ENCODE measurements at regions not wholly inside any gene's neighbourhood (a gene's known extent, or its start where the extent isn't known, plus 50 kb on each side); places are given as distances from the start of the nearest gene placed in this dataset.

DNA sequence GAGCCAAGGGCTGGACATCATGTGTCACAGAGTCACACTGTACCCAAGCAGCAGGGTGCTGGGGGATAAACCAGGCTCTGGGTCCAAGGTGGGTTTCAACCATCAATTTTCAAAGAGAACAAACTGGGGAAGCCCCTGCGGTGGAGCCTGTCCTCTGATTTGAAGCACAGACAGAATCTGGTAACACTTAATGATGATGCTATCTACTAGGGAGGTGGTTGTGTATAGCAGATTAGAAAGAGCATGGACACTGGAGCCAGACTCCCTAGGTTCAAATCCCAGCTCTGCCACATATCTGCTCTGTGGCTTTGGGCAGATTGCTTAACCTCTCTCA lies 204.9 kb upstream of the ZMIZ1 start:
- no peaks in the 10 kb centered on the region for H3K36me3 ChIP-seq
- TF ChIP-seq, protein P1, sequence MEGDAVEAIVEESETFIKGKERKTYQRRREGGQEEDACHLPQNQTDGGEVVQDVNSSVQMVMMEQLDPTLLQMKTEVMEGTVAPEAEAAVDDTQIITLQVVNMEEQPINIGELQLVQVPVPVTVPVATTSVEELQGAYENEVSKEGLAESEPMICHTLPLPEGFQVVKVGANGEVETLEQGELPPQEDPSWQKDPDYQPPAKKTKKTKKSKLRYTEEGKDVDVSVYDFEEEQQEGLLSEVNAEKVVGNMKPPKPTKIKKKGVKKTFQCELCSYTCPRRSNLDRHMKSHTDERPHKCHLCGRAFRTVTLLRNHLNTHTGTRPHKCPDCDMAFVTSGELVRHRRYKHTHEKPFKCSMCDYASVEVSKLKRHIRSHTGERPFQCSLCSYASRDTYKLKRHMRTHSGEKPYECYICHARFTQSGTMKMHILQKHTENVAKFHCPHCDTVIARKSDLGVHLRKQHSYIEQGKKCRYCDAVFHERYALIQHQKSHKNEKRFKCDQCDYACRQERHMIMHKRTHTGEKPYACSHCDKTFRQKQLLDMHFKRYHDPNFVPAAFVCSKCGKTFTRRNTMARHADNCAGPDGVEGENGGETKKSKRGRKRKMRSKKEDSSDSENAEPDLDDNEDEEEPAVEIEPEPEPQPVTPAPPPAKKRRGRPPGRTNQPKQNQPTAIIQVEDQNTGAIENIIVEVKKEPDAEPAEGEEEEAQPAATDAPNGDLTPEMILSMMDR (IDR thresholded peaks at IDR 0.05; ENCODE audit: low read depth, low read length), result no peak
- H3K4me1 ChIP-seq (ENCODE audit: low read depth), result no peaks in the 10 kb centered on the region
- H3K27me3 ChIP-seq, result no peaks in the 10 kb centered on the region
- no peak overlapping the region for H3K27ac ChIP-seq
- no peaks in the 10 kb centered on the region for H3K9me3 ChIP-seq (ENCODE audit: low read depth)
- no peak for DNase-seq (ENCODE audit: low read depth in 1 of 2, low spot score in 1 of 2)
- H3K4me3 ChIP-seq, result no peak overlapping the region

GRCh38 chr10:78864761-78865537 lies 203.8 kb upstream of the ZMIZ1 start:
- Histone ChIP-seq H3K4me3 (no peak overlapping the region), H3K27me3 (no peaks in the 10 kb centered on the region), H3K9me3 (ENCODE audit: low read depth) (no peaks in the 10 kb centered on the region)

GRCh38 chr10:78865538-78865875 lies 203.3 kb upstream of the ZMIZ1 start:
- H3K4me1 ChIP-seq (ENCODE audit: low read depth), result no peaks in the 10 kb centered on the region
- DNase-seq (ENCODE audit: low read depth in 1 of 2, low spot score in 1 of 2), result peak in 1 of 2 donors; percentile 57
- H3K27me3 ChIP-seq, result no peaks in the 10 kb centered on the region
- H3K4me3 ChIP-seq, result no peak overlapping the region
- TF ChIP-seq, protein P1 (IDR thresholded peaks at IDR 0.05; ENCODE audit: low read depth, low read length), result no peak
- H3K27ac ChIP-seq, result no peak overlapping the region
- H3K9me3 ChIP-seq (ENCODE audit: low read depth), result no peaks in the 10 kb centered on the region
- H3K36me3 ChIP-seq, result no peaks in the 10 kb centered on the region

More at GRCh38 chr10:78864761-78865537, 203.8 kb upstream of the ZMIZ1 start:
- TF ChIP-seq, protein P1 (IDR thresholded peaks at IDR 0.05; ENCODE audit: low read depth, low read length), result no peak
- no peak overlapping the region for H3K27ac ChIP-seq
- DNase-seq (ENCODE audit: low read depth in 1 of 2, low spot score in 1 of 2), result no peak
- H3K36me3 ChIP-seq, result no peaks in the 10 kb centered on the region
- no peaks in the 10 kb centered on the region for H3K4me1 ChIP-seq (ENCODE audit: low read depth)

DNA sequence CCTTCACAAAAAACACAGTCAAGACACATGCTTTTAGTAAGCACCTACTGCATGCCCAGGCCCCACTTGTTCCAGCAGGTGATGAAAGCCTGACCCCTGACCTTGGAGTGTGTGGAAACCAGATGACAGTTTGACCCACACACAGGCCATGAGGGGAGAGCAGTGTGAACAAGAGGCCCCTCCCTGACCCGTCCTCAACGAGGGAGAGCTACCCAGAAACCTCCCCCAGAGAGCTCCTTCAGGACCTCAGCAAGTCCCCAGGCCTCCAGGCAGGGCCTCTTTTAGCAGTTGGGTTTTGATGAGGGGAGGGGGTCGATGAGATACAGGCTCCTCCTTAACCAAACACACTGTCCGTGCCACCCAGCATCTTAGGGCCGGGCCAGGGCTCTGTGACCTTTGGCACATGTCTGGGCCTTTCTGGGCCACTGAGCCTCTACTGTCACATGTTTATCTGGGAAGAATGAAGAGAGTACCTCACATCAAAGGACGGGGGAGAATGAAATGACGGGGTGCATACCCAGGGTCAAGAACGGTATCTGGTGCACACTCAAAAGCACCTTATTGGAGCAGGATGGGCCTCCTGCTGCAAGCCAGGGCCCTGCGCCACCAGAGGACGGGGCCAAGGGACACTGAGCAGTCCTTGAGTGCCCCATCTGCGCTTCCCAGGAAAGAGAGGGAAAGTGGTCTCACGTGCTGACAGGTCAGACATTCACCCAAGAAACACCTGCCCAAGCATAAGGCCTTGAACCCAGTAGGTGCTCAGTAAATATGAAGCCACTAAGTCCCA lies 202.6 kb upstream of the ZMIZ1 start:
- no peaks in the 10 kb centered on the region for H3K36me3 ChIP-seq
- no peaks in the 10 kb centered on the region for H3K27me3 ChIP-seq
- H3K9me3 ChIP-seq (ENCODE audit: low read depth), result no peaks in the 10 kb centered on the region
- DNase-seq (ENCODE audit: low read depth in 1 of 2, low spot score in 1 of 2), result no peak
- TF ChIP-seq, protein P1 (IDR thresholded peaks at IDR 0.05; ENCODE audit: low read depth, low read length), result no peak
- no peak overlapping the region for H3K27ac ChIP-seq
- no peaks in the 10 kb centered on the region for H3K4me1 ChIP-seq (ENCODE audit: low read depth)
- no peak overlapping the region for H3K4me3 ChIP-seq

- H3K36me3 ChIP-seq, result no peaks in the 10 kb centered on the region
- no peak overlapping the region for H3K27ac ChIP-seq
- DNase-seq (ENCODE audit: low read depth in 1 of 2, low spot score in 1 of 2), result no peak
- no peaks in the 10 kb centered on the region for H3K9me3 ChIP-seq (ENCODE audit: low read depth)
- TF ChIP-seq, protein P1 (IDR thresholded peaks at IDR 0.05; ENCODE audit: low read depth, low read length), result no peak
- no peaks in the 10 kb centered on the region for H3K27me3 ChIP-seq
- no peaks in the 10 kb centered on the region for H3K4me1 ChIP-seq (ENCODE audit: low read depth)
- H3K4me3 ChIP-seq, result no peak overlapping the region
Observed at GRCh38 chr10:78866731-78867554, 201.8 kb upstream of the ZMIZ1 start.

Measured in cardiac muscle cell (in vitro differentiated cells and primary cell).